DND-41 (cell line): ENCODE measurements at regions not wholly inside any gene's neighbourhood (a gene's known extent, or its start where the extent isn't known, plus 50 kb on each side); places are given as distances from the start of the nearest gene placed in this dataset.

Experiments used
- ATAC-seq: fragments of 200-7000 bp; cut with Tn5 transposase; 3 replicates; pipeline ENCODE4 v1.9.1; 2021; ENCODE audit warnings: low read depth; ENCODE audit not compliant: insufficient read depth
- DNase-seq: peaks from one replicate; pipeline ENCODE4 v3.0.0-alpha.2; 2020
- H2AFZ ChIP-seq: 2 replicates; pipeline ENCODE4 v1.6.0; 2012; ENCODE audit warnings: low read depth, low read length
- H3K27ac ChIP-seq: 2 replicates; pipeline ENCODE4 v1.5.1; 2012; ENCODE audit warnings: low read length, inconsistent platforms
- H3K27me3 ChIP-seq: fragments of 200-600 bp; sonication (generic); 2 replicates; pipeline ENCODE4 v1.6.0; 2012; ENCODE audit warnings: low read length, mild to moderate bottlenecking, inconsistent platforms; ENCODE audit not compliant: insufficient read depth, poor library complexity
- H3K36me3 ChIP-seq: 2 replicates; pipeline ENCODE4 v1.5.1; 2012; ENCODE audit warnings: low read length, inconsistent platforms; ENCODE audit not compliant: insufficient read depth
- H3K4me1 ChIP-seq: 2 replicates; pipeline ENCODE4 v1.5.1; 2012; ENCODE audit warnings: mild to moderate bottlenecking, low read length; ENCODE audit not compliant: insufficient read depth
- H3K4me2 ChIP-seq: 2 replicates; pipeline ENCODE4 v1.6.0; 2012; ENCODE audit warnings: mild to moderate bottlenecking, moderate library complexity, low read length, inconsistent platforms; ENCODE audit not compliant: insufficient read depth
- H3K4me3 ChIP-seq, 2 experiments: fragments of 200-600 bp in 1 of 2; shearing (Covaris generic) in 1 of 2; 2 replicates each; pipeline ENCODE4 v1.5.1; 2012 to 2016; ENCODE audit warnings: inconsistent platforms in 2 of 2, low read length in 2 of 2, mild to moderate bottlenecking in 2 of 2, low read depth in 1 of 2, moderate library complexity in 1 of 2
- H3K79me2 ChIP-seq: 2 replicates; pipeline ENCODE4 v1.6.0; 2012; ENCODE audit warnings: low read length, inconsistent platforms; ENCODE audit not compliant: insufficient read depth
- H3K9ac ChIP-seq: 2 replicates; pipeline ENCODE4 v1.6.0; 2012; ENCODE audit warnings: low read depth, mild to moderate bottlenecking, inconsistent platforms, low read length, moderate library complexity
- H3K9me3 ChIP-seq: 2 replicates; pipeline ENCODE4 v1.5.1; 2012; ENCODE audit warnings: low read length, moderate library complexity, mild to moderate bottlenecking, inconsistent platforms; ENCODE audit not compliant: insufficient read depth, severe bottlenecking
- H4K20me1 ChIP-seq: 2 replicates; pipeline ENCODE4 v1.6.0; 2012; ENCODE audit warnings: low read length; ENCODE audit not compliant: insufficient read depth
- EZH2 ChIP-seq: IDR thresholded peaks from 3 replicates; pipeline ENCODE4 v1.6.1; 2012; ENCODE audit warnings: borderline replicate concordance, low read depth, mild to moderate bottlenecking, moderate library complexity, low read length, inconsistent platforms; ENCODE audit not compliant: severe bottlenecking
- TF ChIP-seq, protein P1 (sequence below): IDR thresholded peaks from 2 replicates; pipeline ENCODE4 v1.5.1; 2012; ENCODE audit warnings: borderline replicate concordance, low read length, moderate library complexity, mild to moderate bottlenecking; ENCODE audit not compliant: poor library complexity, severe bottlenecking; ENCODE audit errors: extremely low read depth

DNA sequence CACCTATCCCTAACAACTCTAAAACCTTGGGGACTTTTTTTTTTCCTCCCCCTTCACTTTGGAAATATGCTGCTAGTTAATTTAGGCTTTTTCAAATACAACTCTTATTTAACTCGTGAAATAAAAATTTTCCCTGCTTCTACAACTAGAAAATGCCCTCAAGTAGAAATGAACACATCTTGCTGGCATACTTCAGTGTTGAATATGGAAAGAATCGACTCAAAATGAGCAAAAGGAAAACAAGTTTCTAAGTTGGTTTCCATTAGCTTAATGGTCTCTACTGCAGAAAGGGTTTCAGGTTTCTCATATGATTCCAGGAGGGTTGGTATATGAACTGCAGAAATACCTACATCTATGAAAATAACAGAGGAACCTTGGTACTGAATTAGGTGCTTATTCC is 118.3 kb upstream of the TMTC1 start:
- Histone ChIP-seq H2AFZ (no peak overlapping the region), H3K4me1 (no peaks in the 10 kb centered on the region), H3K9me3 (no peaks in the 10 kb centered on the region), H3K9ac (no peak overlapping the region), H3K79me2 (no peaks in the 10 kb centered on the region), H3K4me3 (no peak overlapping the region), H4K20me1 (no peaks in the 10 kb centered on the region), H3K27ac (no peak overlapping the region), H3K27me3 (no peaks in the 10 kb centered on the region), H3K4me2 (no peak overlapping the region), H3K36me3 (no peaks in the 10 kb centered on the region)
- DNase-seq = no peak
- TF ChIP-seq EZH2 = no peak
- TF ChIP-seq, protein P1, sequence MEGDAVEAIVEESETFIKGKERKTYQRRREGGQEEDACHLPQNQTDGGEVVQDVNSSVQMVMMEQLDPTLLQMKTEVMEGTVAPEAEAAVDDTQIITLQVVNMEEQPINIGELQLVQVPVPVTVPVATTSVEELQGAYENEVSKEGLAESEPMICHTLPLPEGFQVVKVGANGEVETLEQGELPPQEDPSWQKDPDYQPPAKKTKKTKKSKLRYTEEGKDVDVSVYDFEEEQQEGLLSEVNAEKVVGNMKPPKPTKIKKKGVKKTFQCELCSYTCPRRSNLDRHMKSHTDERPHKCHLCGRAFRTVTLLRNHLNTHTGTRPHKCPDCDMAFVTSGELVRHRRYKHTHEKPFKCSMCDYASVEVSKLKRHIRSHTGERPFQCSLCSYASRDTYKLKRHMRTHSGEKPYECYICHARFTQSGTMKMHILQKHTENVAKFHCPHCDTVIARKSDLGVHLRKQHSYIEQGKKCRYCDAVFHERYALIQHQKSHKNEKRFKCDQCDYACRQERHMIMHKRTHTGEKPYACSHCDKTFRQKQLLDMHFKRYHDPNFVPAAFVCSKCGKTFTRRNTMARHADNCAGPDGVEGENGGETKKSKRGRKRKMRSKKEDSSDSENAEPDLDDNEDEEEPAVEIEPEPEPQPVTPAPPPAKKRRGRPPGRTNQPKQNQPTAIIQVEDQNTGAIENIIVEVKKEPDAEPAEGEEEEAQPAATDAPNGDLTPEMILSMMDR = no peak
- no peak for ATAC-seq

DNA sequence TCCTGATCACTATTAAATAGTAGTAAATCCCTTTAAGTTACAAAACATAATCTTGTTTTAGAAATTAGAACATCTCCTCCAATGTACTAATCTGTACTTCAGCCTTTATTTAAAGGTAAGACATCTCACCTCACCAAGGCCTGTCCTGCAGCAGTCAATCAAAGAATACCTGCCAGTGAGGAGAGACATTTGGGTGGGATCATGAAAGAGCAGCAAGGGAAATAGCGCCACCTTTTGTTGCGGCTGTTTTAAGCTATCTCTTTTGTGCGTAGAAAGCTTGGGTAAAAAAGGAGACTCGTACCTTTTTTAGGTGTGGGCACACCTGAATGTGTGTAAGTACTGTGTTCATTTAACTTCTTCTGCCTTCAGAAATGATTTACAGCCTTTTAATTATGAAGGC is 117.8 kb upstream of the TMTC1 start:
- H2AFZ ChIP-seq = no peak overlapping the region

DNA sequence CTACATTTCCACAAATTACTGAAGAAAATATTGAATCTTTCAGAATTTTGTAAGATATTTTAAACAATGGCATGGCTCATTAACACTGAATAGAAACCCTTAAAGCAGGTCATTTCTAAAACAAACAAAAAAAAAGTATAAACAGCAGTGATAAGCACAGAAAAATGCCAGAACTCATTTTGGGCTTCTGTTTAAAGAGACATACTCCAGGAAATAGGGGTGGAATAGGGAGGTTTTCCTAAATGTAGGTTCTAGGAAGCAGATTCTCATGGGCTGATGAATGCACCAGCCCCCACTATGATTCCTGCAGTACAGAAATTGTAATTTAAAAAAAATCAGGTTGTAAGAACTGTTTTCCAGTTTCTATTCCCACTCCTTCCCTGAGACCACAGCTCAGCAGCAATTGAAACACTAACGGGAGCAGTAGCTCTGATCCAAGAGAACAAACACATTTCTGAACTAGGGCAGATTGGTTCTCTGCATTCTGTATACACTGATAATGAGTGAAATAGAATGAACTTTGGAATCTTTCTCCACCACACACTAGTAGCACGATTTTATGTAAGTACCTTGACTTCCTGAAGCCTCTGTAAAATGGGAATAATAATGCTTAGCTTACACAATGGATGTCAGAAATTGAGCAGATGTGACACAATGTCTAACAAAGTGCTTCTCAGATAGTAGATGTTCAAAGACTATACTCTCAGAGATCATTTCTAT is 115.6 kb upstream of the TMTC1 start:
- Histone ChIP-seq H3K79me2 (no peaks in the 10 kb centered on the region), H3K4me2 (no peak overlapping the region), H3K36me3 (no peaks in the 10 kb centered on the region), H3K27me3 (no peaks in the 10 kb centered on the region), H3K4me1 (no peaks in the 10 kb centered on the region), H3K27ac (no peak overlapping the region), H4K20me1 (no peaks in the 10 kb centered on the region), H3K9ac (no peak overlapping the region), H2AFZ (no peak overlapping the region), H3K4me3 (no peak overlapping the region), H3K9me3 (no peaks in the 10 kb centered on the region)
- TF ChIP-seq, protein P1 = no peak
- TF ChIP-seq EZH2 = no peak
- no peak for DNase-seq
- no peak for ATAC-seq

More for the DNA sequence above, 117.8 kb upstream of the TMTC1 start:
- H4K20me1 ChIP-seq = no peaks in the 10 kb centered on the region
- no peak overlapping the region for H3K9ac ChIP-seq
- no peak for ATAC-seq
- H3K36me3 ChIP-seq = no peaks in the 10 kb centered on the region
- H3K4me1 ChIP-seq = no peaks in the 10 kb centered on the region
- no peak overlapping the region for H3K27ac ChIP-seq
- H3K9me3 ChIP-seq = no peaks in the 10 kb centered on the region
- TF ChIP-seq EZH2 = no peak
- TF ChIP-seq, protein P1 = no peak
- no peaks in the 10 kb centered on the region for H3K27me3 ChIP-seq
- DNase-seq = no peak
- H3K4me3 ChIP-seq = no peak overlapping the region
- no peak overlapping the region for H3K4me2 ChIP-seq
- H3K79me2 ChIP-seq = no peaks in the 10 kb centered on the region
